WTC11 (cell line): ENCODE measurements at regions not wholly inside any gene's neighbourhood (a gene's known extent, or its start where the extent isn't known, plus 50 kb on each side); places are given as distances from the start of the nearest gene placed in this dataset.

ENCODE experiments used
- NFATC4 ChIP-seq: fragments of 250-450 bp; sonication (Bioruptor Pico); IDR thresholded peaks from 2 replicates; pipeline ENCODE4 v1.9.0; 2021; ENCODE audit warnings: mild to moderate bottlenecking
- NFYB ChIP-seq: sonication (generic); formaldehyde crosslinking; conservative IDR thresholded peaks from 2 replicates; pipeline ENCODE4 v1.8.0; 2022; ENCODE audit warnings: low read depth, missing genetic modification reagents
- SP1 ChIP-seq: sonication (generic); formaldehyde crosslinking; conservative IDR thresholded peaks from 2 replicates; pipeline ENCODE4 v1.8.1; 2022; ENCODE audit warnings: missing genetic modification reagents
- TEAD4 ChIP-seq: sonication (generic); formaldehyde crosslinking; IDR thresholded peaks from 2 replicates; pipeline ENCODE4 v1.8.0; 2022; ENCODE audit warnings: mild to moderate bottlenecking, missing genetic modification reagents
- ZNF416 ChIP-seq: fragments of 250-450 bp; sonication (Bioruptor Pico); IDR thresholded peaks from 2 replicates; pipeline ENCODE4 v1.9.0; 2021; ENCODE audit warnings: mild to moderate bottlenecking, inconsistent platforms
- TF ChIP-seq, protein P1 (sequence below): fragments of 200-600 bp; IDR thresholded peaks from 2 replicates; pipeline ENCODE4 v1.8.0; 2022; ENCODE audit warnings: antibody characterized with exemption
- TF ChIP-seq, protein P2 (sequence below): sonication (generic); formaldehyde crosslinking; IDR thresholded peaks from 2 replicates; pipeline ENCODE4 v1.8.0; 2022; ENCODE audit warnings: mild to moderate bottlenecking, missing genetic modification reagents
- TF ChIP-seq, protein P3 (sequence below): sonication (generic); formaldehyde crosslinking; IDR thresholded peaks from 2 replicates; pipeline ENCODE4 v1.8.0; 2023; ENCODE audit warnings: mild to moderate bottlenecking, missing genetic modification reagents

DNA sequence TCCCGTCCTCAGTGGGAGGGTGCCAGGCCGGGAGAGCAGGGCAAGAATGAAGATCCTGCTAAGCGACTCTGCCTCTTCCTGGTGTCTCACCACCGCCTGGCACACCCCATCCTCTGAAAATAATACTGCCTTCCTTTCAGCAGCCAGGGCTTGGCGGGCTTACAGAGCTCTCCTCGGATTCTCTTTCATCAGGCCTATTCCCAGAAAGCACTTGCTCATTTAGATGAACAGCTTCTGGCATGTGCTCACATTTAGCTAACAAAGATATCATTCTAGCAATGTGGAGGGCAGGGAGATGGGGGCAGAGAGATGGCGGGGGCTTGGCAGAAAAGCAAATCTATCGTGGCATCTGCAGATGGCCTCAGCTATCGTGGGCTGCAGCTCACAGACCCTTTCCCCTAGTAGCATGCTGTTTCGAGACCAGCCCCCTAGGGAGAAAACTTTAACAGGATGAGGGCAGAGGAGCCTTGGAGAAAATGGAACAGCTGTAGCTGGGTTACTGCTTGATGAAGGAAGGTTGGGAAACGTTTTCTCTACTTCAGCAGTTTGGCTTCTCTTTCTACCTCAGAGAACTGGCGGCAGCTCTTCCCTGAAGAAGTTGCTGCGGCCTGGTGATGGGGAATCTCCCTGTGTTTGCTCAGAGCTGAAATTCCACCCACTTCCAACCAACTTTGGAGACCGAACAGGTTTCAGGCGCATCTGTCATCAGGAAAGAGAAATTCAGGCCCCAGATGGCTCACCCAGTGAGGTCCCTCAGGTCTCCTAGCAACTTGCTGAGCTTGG, 102.1 kb downstream of the TMEM174 start:
- TF ChIP-seq, protein P1, sequence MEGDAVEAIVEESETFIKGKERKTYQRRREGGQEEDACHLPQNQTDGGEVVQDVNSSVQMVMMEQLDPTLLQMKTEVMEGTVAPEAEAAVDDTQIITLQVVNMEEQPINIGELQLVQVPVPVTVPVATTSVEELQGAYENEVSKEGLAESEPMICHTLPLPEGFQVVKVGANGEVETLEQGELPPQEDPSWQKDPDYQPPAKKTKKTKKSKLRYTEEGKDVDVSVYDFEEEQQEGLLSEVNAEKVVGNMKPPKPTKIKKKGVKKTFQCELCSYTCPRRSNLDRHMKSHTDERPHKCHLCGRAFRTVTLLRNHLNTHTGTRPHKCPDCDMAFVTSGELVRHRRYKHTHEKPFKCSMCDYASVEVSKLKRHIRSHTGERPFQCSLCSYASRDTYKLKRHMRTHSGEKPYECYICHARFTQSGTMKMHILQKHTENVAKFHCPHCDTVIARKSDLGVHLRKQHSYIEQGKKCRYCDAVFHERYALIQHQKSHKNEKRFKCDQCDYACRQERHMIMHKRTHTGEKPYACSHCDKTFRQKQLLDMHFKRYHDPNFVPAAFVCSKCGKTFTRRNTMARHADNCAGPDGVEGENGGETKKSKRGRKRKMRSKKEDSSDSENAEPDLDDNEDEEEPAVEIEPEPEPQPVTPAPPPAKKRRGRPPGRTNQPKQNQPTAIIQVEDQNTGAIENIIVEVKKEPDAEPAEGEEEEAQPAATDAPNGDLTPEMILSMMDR, result no peak
- TF ChIP-seq, protein P2, sequence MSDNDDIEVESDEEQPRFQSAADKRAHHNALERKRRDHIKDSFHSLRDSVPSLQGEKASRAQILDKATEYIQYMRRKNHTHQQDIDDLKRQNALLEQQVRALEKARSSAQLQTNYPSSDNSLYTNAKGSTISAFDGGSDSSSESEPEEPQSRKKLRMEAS (CRISPR knock-in tag), result no peak
- TF ChIP-seq NFATC4 (CRISPR knock-in tag), result no peak
- TF ChIP-seq SP1, result no peak
- TF ChIP-seq NFYB (CRISPR knock-in tag), result no peak
- TF ChIP-seq ZNF416, result no peak
- TF ChIP-seq, protein P3, sequence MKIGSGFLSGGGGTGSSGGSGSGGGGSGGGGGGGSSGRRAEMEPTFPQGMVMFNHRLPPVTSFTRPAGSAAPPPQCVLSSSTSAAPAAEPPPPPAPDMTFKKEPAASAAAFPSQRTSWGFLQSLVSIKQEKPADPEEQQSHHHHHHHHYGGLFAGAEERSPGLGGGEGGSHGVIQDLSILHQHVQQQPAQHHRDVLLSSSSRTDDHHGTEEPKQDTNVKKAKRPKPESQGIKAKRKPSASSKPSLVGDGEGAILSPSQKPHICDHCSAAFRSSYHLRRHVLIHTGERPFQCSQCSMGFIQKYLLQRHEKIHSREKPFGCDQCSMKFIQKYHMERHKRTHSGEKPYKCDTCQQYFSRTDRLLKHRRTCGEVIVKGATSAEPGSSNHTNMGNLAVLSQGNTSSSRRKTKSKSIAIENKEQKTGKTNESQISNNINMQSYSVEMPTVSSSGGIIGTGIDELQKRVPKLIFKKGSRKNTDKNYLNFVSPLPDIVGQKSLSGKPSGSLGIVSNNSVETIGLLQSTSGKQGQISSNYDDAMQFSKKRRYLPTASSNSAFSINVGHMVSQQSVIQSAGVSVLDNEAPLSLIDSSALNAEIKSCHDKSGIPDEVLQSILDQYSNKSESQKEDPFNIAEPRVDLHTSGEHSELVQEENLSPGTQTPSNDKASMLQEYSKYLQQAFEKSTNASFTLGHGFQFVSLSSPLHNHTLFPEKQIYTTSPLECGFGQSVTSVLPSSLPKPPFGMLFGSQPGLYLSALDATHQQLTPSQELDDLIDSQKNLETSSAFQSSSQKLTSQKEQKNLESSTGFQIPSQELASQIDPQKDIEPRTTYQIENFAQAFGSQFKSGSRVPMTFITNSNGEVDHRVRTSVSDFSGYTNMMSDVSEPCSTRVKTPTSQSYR (CRISPR knock-in tag), result no peak
- TF ChIP-seq TEAD4 (CRISPR knock-in tag), result no peak
